GM19395 (cell line): ENCODE measurements at regions not wholly inside any gene's neighbourhood (a gene's known extent, or its start where the extent isn't known, plus 50 kb on each side); places are given as distances from the start of the nearest gene placed in this dataset.
"Not testable (repeated sequence)": the region's sequence is repeated elsewhere in the genome, so short reads cannot be mapped to it uniquely, and the experiment has no call there.

Experiments used
- ATAC-seq: cut with Tn5 transposase; IDR thresholded peaks from one replicate; pipeline ENCODE4 v1.9.1; 2021; ENCODE audit warnings: mild to moderate bottlenecking, moderate library complexity; ENCODE audit not compliant: unreplicated experiment

GRCh38 chr7:86375602-86376001 lies 268.1 kb upstream of the GRM3 start:
- ATAC-seq: not testable (repeated sequence)

GRCh38 chr7:86372262-86372661 lies 271.4 kb upstream of the GRM3 start:
- no peak for ATAC-seq

GRCh38 chr7:86366946-86367345 lies 276.8 kb upstream of the GRM3 start:
- ATAC-seq: no peak

- not testable (repeated sequence) for ATAC-seq
Measured at GRCh38 chr7:86340407-86340806, 303.3 kb upstream of the GRM3 start.

GRCh38 chr7:86339051-86339450 lies 304.7 kb upstream of the GRM3 start:
- no peak for ATAC-seq

- no peak for ATAC-seq
Measured at GRCh38 chr7:86328801-86329433, 314.8 kb upstream of the GRM3 start.

- no peak for ATAC-seq
Measured at GRCh38 chr7:86326847-86327246, 316.9 kb upstream of the GRM3 start.

- no peak for ATAC-seq
Measured at GRCh38 chr7:86320889-86321288, 322.8 kb upstream of the GRM3 start.

- ATAC-seq: no peak
Measured at GRCh38 chr7:86320341-86320740, 323.4 kb upstream of the GRM3 start.

GRCh38 chr7:86313842-86314241 lies 329.9 kb upstream of the GRM3 start:
- ATAC-seq: no peak

GRCh38 chr7:86301301-86301700 lies 342.4 kb upstream of the GRM3 start:
- no peak for ATAC-seq

GRCh38 chr7:86295526-86295925 lies 348.2 kb upstream of the GRM3 start:
- ATAC-seq: no peak

- no peak for ATAC-seq
Measured at GRCh38 chr7:86282014-86282682, 361.6 kb upstream of the GRM3 start.

- no peak for ATAC-seq
Measured at GRCh38 chr7:86280150-86280549, 363.6 kb upstream of the GRM3 start.

GRCh38 chr7:86262781-86263180 lies 380.9 kb upstream of the GRM3 start:
- ATAC-seq: no peak

GRCh38 chr7:86257894-86258293 lies 385.8 kb upstream of the GRM3 start:
- ATAC-seq: no peak

- ATAC-seq: no peak
Measured at GRCh38 chr7:86252406-86252805, 391.3 kb upstream of the GRM3 start.

GRCh38 chr7:86248977-86249376 lies 394.7 kb upstream of the GRM3 start:
- ATAC-seq: no peak

GRCh38 chr7:86243171-86243570 lies 400.5 kb upstream of the GRM3 start:
- no peak for ATAC-seq

- ATAC-seq: no peak
Measured at GRCh38 chr7:86226191-86226590, 417.5 kb upstream of the GRM3 start.

- ATAC-seq: no peak
Measured at GRCh38 chr7:86222806-86223205, 420.9 kb upstream of the GRM3 start.

GRCh38 chr7:86214734-86215133 lies 429.0 kb upstream of the GRM3 start:
- no peak for ATAC-seq

- no peak for ATAC-seq
Measured at GRCh38 chr7:86212976-86213375, 430.7 kb upstream of the GRM3 start.
